HuH-7 (cell line): ENCODE measurements at regions not wholly inside any gene's neighbourhood (a gene's known extent, or its start where the extent isn't known, plus 50 kb on each side); places are given as distances from the start of the nearest gene placed in this dataset.

Experiments used
- DNase-seq: peaks from one replicate; pipeline ENCODE4 v3.0.0; 2011; ENCODE audit warnings: low spot score

DNA sequence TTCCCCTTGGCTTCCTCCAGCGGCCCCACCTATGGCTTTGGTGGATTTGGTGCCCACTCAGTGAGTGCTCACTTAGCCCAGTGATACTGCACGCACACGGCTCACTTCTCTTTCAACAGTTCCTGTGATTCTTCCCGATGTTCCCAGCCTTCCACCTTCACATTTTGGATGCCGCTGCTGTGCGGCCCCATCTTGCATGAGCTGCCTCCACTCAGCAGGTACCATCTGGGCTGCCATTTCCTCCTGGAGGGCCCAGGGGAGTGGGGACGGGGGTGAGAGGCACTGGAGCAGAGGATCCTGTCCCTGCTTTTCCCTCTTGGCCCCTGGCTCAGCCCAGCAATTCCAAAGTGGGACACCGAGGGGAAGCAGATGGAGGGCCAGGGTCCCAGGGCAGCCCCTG lies 323.3 kb upstream of the ZNF32 start:
- DNase-seq, result no peak

DNA sequence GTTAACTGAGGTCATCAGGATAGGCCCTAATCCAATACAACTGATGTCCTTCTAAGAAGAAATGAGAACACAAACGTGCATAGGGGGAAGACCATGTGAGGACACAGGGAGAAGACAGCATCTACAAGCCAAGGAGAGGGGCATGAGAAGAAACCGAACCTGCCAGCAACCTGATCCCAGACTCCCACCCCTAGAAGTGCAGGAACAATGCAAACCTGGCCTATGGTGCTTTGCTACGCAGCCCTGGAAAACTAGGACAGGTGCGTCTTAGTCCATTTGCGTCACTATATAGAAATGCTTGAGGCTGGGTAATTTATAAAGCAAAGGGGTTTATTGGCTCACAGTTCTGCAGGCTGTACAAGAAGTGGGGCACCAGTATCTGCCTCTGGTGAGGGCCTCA lies 322.6 kb upstream of the ZNF32 start:
- no peak for DNase-seq

DNA sequence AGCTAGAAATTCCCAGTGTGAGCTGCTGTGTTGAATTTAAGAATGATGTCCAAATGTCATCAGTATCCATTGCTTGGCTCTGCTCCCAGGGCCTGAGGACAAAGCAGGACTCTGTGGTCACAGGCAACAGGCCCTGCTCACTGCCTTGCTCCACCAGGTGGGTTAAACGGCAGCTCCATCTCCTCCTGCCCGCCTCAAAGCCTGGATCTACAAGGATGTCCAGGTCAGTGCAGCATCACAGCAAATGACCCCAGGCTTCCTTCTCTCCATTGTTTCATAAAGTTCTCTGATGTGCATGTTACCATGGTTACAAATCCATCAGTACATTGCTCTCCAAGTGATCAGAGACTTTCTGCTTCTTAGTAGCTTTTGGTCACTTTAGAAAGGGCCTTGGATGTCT lies 322.0 kb upstream of the ZNF32 start:
- no peak for DNase-seq

DNA sequence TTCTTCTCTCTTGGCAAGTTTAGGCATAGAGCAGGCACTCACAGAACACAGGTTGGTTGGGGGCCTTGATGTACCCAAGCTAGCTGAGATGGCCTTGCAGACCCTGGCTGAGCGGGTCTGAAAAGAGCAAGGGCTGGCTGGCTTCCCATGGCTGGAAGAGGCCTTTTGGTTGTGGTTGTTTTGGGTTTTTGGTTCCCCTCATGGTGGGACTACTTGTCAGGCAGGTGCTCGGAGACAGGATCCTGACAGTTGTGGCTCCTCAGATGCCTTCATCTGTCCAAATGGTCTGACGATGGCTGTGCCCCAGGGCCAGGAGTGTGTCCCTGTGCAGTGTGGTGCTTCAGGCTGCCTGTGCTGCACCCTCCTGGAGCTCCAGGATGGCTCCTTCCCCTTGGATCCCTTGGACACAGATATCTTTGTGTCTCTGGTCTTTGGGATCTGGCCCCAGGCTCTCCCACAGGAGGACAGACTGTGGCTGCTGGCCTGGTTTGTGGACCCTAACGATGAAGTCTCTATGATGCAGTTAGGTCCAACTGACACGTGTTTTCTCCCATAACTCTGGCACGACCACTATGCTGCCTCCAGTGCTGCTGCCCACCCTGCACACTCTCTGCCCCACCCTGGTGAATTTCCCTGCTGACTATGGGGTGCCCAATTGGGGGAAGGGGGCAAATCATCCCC lies 321.5 kb upstream of the ZNF32 start:
- DNase-seq, result no peak

DNA sequence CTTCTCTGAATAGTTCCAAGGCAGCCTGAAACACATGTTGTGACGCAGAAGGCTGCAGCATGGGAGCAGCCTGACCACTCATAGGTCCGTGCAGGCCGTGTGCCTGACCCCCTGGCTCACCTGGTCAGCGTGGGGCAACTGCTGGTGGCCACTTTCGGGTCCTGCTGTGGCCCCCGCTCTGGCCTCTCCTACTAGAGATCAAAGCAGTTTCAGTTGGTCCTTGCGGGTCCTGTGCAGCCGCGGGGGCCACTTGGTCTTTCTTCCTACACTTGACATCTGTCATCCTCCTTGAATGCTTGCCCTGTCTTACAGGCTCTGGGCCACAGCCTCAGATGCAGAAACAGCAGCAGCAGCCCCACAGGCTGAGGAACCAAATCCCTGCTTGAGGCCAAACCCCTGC lies 320.8 kb upstream of the ZNF32 start:
- no peak for DNase-seq

DNA sequence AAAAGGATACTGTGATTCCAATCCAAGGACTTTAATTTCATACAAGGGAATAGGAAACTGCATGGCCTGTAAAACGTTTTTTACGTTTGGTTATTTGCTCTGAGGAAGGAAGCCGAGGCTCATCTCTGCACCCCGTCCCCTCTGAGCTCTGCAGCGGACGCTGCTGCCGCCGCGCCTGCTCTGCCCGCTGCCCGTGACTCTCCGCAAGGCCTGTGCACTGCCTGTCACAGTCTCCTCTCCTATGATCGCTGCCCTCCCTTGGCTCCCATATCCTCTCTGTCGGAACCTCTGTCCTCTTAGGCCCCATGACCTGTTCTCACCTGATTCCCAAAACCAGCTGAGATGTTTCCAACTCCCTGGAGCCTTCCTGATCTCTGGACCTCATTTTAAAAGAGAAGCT lies 320.3 kb upstream of the ZNF32 start:
- no peak for DNase-seq

DNA sequence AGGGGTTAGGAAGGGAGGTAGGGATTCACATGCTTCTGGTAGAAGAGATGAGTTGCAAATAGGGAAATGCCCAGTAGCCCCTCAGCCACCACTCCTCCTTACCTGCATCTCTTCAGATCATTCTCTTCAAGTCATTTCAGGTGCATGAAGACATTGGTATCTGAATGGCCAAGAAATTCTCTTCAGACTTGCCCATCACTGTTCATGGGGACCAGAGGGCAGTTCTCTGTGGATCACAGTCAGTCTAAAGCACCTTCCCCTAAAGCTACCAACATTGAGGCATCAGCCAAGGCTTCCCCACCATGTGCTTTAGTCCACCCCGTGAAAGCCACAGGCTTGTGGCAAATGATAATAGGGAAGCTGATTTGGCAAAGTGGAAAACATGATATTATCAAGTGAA lies 319.4 kb upstream of the ZNF32 start:
- DNase-seq, result no peak

DNA sequence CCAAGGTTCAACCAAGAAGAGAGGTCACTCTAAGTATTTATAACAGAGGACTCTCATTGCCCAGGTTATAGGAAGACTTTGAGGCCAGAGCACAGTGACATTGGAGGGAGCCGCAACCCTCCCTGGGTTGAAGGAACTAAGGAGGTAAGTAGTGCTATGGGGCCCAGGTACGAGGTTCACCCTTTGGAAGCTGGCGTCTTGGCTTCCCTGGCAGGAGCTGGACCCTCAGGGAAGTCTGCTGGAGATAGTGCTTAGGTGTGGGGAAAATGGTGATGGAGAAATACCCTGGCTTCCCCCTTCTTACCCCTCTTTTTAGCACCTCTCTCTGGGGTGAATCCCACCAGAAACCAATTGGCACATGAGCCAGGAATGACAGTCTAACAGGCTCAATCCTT lies 317.9 kb upstream of the ZNF32 start:
- DNase-seq, result no peak

DNA sequence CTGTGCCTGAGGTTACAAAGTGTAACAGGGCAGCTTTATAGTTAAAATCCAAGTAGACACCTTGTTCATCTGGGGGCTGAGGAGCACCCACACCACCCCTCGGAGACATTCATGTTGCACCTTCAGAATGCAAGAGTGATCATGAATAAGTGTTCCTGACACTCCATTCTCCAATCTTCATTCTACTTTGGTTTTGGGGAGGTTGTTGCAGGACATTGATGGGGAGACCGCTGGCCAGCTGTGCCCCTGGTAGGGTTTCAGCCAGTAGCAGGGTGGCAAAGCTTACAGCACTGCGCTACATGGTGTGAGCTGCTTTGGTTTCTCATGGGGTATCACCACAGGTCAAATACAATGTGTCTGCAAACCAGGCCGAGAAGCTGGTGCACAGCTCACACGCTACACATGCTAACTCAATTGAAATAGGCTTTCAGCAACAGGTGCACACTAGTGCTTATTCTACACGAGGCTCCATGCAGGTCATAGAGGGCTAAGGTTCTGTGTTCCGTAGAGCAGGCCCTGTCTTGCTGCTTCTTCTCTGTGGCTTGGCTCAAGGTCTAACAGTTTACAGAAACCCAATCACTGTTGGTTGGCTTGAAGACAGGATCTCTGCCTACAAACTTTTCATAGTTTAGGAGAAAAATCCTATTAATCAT lies 317.4 kb upstream of the ZNF32 start:
- DNase-seq, result no peak

DNA sequence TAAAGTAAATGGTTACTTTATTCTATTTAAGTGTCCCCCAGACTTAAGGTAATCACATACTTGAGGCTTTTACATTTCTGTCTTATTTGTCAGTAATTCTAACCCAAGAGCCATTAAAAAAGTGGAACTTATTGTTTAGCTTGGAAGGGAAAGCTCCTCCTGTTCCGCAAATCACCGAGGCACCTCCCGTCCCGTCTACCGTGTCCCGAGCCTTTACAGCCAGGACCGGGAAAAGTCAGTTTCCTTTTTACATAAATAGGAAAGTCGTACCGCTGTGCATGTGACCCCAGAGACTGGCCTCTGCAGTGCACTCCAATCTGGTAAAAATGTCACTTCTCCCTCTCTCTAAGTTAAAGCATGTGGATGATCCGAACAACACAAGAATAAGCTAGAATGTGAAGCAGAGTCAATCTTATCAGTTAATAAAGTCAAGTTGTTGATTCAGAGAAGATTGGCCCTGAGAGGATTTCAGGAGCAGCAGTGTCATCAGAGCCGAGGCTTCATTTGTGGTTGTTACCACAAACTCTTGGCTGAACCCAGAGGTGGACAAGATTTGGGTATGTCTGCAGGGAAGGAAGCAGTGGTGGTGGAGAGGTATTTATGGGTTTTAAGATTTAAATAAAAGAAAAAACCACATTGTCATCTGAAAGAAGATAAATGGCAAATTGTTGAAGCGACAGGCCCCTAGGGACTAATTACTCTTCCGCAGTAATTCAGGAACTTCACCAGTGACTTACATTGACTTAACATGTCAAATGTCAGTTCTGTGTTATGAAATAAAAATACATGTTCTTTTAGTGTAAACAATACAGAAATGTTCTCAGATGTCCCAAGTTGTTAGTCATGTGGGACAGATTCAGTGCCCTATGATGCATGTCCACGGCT lies 316.6 kb upstream of the ZNF32 start:
- no peak for DNase-seq

DNA sequence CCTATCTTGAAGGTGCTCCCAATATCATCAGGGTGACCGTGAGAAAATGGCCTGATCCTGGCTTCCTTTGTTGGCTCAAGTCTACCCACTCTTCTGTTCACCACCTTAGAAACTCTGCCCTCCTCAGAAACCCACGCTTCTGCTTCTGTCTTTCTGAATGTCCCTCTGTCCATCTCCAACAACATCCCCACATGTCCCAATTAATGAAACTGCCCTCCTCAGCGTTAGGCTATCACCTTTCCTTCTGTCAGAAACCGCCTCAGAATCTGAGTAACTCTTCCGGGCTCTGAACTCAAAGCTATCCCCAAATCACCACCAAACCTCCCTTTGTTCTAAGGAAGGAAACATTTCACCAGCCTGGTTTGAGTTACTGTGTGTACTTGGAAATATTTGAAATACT lies 315.8 kb upstream of the ZNF32 start:
- DNase-seq, result no peak

DNA sequence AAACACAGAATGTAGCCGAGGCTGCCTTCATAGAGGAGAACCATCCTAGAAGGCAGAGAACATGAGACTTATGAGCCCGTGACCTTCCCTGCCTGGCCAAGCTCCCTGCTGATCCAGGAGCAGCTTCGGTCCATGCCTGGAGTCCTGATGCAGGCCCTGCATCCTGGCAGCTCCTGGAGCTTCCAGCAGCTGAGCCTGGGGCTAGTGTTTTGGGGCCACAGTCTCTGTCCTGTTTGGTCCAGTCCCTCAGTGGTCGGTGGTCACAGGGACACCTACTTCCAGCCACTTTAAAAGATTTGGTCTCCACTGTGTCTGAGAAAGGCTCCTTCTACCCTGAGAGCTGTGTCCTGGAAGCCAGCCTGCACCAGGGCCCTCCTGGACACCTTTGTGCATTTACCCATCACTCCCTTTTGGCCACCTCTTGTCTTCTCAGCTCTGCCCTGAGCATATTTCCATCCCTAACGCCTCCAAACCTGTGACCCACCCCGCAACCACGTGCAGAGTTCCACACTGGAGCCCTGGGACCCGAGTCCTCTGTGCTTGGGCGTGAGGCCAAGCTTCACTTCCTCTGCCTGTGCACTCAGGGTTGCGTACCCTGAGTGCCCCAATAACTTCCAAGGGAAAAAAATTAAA lies 315.2 kb upstream of the ZNF32 start:
- no peak for DNase-seq

DNA sequence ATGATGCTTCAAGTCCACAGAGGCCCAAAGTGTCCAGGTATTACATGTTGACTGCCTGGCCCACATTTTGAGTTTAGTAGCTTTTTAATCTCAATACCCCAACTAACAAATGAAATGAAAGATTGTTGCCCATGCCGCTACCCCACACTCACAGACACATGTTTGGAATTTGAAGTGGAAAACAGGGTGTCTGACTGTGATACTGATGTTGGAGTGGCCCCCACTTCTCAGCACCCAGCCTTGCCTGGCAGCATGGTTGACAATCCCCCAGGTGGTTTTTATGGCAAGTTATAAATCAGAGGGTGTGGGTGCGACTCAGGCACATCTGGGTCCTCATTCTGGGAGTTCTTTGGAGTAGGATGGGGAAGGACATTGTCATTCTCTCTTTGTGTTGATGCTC lies 314.7 kb upstream of the ZNF32 start:
- no peak for DNase-seq

DNA sequence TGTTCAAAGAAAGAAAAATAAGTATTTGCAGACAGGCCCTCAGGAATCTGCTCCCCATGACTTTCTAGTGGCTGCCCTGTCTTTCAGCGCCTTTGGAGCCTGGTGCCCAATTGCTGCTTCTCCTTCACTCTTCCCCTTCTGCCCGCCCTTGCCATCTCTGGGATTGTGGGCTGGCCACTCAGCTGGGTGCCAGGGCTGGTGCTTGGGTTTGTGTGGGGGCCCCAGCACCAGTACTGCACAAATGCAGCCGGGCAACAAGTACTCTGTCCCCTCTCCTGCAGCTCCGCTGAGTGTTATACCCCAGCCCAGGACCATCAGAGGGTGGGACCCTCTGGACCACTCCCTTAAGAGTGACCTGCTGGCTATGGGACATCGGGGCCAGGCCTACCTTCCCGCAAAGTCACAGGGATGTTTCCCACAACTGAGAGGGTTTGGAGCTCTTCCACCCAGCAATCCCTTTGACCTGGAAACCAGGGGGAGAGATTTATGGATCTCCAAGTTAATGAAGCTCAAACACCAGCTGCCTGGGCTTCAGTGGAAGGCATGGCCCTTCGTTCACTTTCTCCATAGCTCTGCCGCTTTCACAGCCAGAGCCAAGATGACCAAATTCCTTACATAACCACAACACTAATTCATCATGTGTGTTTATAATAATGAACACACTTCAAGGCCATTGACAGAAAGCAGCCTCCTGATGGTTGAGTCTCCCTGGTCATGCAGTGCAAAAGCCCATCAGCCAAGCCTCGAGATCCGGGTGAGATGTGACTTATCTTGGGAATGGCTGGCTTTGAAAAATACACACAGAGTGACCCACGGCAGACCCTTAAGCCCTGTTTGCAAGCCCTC lies 313.9 kb upstream of the ZNF32 start:
- no peak for DNase-seq

DNA sequence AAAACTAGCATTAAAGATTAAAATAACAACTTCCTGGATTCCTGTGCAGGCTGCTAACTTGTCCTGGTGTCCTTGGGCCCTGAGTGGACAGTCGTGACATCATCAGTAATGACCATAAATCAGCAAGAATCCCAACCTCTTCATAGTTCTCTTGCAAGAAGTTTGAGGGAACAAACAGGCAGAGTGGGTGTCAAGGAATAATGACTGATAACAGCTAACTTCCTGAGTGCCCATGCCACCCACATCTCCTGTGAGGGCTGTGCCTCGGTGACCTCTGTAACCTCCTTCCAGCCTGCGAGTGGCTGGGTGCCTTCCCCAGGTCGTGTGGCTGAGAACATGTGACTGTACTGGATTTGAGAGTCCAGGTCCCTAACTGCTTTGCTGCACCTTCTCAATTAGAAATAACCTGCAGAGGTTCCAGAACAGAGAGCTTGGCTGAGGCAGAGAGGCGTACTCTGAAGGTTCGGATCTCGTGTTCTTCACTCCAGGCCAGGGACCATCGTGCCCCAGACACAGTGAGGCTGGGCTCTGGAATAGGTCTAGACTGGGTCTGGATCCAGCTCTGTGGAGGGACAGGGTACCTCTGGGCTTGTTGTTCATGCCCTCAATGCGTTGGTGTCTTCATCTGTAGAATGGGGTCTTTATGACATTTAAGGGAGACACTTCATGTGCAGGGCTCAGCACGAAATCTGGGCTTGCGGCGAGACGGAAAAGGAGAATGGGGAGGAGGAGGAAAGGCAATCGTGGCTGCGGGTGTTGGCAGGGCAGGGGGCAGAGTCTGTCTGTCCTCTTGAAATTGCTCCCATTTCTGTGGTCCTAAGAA lies 313.1 kb upstream of the ZNF32 start:
- no peak for DNase-seq

DNA sequence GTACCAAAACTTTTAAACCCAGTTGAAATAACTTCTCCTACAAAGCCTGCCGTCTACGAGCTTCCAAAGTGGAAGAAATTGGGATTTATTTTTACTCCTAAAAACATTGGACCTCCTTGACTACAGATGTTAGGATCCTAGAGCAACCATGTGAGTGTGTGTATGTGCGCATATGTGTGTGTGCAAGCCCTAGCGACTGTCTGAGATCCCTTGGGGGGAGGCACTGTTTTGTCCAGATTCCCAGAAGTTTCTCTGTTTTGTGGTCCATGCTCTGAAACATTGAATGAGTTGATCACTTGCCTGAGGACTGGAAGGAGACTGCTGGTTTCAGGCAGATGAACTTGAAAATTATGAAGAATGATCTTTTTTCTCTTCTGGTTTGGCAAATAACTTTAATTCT lies 312.3 kb upstream of the ZNF32 start:
- no peak for DNase-seq

DNA sequence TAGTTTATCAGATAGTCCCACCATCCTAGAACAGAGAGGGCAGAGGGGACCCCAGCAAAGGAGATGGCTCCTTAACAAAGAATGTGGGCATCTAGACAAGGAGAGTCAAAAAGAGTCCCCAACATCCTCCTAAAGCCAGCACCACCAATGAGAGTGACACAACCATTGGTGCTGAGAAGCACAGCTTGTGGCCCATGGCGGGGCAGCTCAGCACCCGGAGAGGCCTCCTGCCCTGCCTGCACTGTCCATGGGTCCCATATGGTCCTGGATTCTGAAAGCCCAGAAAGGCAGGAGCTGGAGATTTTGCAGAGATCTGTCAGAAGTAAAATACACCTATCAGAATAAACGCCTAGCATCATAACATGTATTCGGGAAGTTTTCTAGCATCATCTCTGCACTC lies 311.8 kb upstream of the ZNF32 start:
- DNase-seq, result no peak

DNA sequence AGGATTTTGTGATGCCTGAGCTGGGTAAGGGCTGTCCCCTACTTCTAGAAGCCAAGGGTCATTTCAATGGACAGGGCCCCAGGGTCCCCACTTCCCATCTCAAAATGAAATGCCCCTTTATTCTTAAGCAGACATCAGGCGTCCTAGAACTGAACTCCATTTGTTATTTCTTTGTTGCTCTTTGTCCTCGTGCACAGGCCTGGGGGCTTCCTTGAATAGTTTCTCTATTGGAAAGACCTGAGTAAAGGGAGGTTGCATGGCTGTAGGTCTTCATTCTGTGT lies 311.4 kb upstream of the ZNF32 start:
- no peak for DNase-seq

DNA sequence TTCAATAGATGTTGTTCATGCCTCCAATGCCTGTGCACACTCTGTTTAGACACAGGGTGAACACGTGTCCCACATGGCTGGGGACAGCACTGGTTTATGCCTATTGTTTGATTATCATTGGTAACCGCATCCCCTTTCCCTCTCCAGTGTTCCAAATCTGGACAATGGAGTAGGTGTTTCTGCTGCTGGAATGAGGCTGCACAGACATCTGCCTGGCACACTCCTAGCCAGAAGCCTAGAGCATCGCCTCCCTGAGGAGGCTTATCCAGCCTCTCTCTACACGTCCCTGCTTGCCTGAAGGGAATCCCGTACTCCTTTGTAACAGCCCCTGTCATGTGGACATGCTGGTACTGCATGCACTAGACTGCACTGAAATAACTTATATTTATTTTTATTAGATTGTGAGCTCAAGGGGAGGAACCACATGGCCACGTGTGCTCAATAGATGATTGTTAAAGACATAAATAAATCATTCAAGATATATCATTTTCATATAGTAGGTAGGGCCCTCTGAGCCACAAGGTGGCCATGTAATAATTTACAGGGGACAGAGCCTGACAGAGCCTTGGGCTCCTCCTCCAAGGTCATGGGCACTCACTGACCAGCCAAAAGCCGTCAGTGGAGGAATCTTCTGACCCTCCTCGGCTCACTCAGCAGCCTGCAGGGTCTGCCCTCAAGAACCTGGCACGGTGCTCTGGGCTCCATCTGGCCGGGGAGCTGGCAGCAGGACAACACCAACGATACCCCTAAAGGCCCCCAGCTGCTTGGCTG lies 310.9 kb upstream of the ZNF32 start:
- no peak for DNase-seq

DNA sequence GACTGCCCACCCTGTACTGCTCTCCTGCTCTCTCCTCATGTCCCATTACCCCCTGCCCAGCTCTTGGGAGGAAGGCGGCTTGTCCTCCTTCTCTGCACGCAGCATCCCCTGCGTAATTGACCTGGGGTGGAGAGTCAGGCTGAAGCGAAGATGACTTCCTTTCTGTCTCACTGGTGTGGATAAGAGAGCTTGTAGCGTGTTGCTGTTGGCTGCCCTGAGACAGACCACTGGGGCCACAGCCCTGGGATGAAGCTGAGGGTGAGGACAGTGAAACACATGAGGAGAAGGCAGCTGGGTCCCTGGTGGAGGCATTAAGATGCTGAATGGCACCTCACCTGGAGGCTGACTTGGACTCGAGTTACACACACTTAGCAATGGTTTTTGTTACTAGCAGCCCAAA lies 310.3 kb upstream of the ZNF32 start:
- no peak for DNase-seq

DNA sequence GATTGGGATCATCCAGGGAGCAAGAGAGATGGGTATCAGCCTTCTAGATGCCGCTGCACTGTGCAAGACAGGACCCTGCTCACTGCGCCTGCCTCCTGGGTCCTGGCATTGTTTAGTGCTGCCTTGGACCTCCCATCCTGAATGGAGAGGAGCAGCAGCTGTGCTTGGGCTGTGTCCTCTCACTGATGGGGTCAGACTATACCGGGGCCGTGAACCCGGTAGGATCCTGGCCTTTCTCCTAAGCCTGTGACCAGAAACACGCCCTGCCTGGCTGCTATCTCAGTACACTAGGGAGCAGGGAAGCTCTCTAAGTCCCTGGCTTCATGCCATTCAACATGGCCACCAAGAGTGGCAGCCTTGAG lies 309.4 kb upstream of the ZNF32 start:
- no peak for DNase-seq
